C4-2B (cell line): ENCODE measurements at regions not wholly inside any gene's neighbourhood (a gene's known extent, or its start where the extent isn't known, plus 50 kb on each side); places are given as distances from the start of the nearest gene placed in this dataset.

ENCODE experiments used
- ZFX ChIP-seq: fragments of 450-650 bp; IDR thresholded peaks from 2 replicates; pipeline ENCODE4 v1.6.1; 2017
- TF ChIP-seq, protein P1 (sequence below): fragments of 450-650 bp; conservative IDR thresholded peaks from 2 replicates; pipeline ENCODE4 v1.5.1; 2017; ENCODE audit warnings: mild to moderate bottlenecking

DNA sequence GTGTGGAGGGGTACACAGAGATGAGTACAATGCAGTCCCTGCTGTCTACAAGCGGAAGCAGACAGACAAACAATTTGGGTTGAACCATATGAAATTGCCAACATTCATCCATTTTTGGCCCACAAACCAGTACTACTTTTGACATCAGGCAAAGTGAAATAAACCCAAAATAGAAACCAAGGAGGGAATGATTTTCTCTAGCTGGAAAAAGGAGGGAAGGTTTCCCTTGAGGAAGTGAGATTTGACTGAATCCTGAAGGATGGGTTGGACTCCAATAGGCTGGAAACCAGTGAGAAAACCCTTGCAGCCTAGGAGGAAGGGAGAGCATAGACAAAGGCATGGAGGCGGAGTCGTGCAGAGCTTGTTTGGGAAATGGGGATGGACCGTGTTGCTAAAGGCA, 63.5 kb upstream of the PJA1 start:
- TF ChIP-seq, protein P1, sequence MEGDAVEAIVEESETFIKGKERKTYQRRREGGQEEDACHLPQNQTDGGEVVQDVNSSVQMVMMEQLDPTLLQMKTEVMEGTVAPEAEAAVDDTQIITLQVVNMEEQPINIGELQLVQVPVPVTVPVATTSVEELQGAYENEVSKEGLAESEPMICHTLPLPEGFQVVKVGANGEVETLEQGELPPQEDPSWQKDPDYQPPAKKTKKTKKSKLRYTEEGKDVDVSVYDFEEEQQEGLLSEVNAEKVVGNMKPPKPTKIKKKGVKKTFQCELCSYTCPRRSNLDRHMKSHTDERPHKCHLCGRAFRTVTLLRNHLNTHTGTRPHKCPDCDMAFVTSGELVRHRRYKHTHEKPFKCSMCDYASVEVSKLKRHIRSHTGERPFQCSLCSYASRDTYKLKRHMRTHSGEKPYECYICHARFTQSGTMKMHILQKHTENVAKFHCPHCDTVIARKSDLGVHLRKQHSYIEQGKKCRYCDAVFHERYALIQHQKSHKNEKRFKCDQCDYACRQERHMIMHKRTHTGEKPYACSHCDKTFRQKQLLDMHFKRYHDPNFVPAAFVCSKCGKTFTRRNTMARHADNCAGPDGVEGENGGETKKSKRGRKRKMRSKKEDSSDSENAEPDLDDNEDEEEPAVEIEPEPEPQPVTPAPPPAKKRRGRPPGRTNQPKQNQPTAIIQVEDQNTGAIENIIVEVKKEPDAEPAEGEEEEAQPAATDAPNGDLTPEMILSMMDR, result no peak
- TF ChIP-seq ZFX, result no peak
